HG02610 (cell line): ENCODE measurements at regions not wholly inside any gene's neighbourhood (a gene's known extent, or its start where the extent isn't known, plus 50 kb on each side); places are given as distances from the start of the nearest gene placed in this dataset.

Source experiments
- ATAC-seq: cut with Tn5 transposase; IDR thresholded peaks from one replicate; pipeline ENCODE4 v1.9.1; 2021; ENCODE audit warnings: mild to moderate bottlenecking, moderate library complexity; ENCODE audit not compliant: unreplicated experiment

DNA sequence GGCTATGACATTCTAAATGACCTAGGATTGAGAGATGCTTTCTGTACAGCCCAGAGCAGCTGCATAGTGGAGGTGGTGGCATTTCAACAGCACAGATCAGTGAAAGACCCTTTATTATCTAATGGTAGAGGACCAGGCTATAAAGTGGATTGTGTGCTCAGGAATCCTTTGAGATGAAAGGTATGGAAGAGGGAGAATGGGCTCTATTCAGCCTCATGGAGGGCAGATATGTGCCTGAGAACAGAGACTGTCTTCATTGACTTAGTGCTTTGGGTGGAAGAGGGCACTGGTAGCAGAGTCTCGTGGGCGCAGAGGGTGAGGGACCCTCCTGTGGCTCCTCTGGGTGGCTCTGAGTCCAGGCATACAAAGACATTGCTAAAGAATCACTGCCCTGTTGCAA lies 130.0 kb upstream of the SLC24A5 start:
- no peak for ATAC-seq

DNA sequence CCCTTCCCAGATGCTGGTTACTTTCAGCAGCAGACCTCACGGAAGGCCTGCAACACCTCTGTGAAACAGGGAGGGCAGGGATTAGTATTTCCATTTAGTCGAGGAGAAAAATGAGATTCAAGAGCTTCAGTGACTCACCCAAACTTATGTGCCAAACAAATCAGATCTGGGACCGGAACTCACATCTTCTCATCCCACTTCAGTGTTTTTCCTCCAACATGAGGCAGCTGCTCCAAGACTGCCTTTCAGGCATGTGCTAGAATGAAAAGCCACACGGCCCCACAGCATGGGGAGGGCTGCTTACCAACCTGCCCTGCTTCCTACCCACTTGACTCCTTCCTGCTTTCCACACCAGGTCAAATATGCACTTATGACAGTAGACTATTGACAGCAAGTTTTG lies 129.4 kb upstream of the SLC24A5 start:
- ATAC-seq, result no peak

DNA sequence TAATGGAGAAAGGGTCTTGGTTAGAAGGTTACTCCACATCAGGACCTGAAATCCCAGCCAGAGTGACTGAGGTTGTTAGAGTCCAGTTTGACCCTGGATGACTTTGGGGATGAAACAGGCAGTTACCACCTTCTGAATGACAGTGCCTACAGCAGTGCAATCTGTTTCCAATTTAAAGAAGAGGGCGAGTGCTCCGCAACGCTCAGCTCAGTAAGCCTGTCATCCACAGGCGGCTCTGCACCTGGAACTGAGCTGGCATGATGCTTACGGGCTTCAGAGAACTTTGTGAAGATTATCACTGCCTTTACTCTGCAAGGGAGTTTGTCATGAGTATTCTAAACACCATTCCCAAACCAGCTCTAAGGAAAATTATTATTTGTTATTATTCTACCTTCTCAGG lies 127.7 kb upstream of the SLC24A5 start:
- no peak for ATAC-seq

DNA sequence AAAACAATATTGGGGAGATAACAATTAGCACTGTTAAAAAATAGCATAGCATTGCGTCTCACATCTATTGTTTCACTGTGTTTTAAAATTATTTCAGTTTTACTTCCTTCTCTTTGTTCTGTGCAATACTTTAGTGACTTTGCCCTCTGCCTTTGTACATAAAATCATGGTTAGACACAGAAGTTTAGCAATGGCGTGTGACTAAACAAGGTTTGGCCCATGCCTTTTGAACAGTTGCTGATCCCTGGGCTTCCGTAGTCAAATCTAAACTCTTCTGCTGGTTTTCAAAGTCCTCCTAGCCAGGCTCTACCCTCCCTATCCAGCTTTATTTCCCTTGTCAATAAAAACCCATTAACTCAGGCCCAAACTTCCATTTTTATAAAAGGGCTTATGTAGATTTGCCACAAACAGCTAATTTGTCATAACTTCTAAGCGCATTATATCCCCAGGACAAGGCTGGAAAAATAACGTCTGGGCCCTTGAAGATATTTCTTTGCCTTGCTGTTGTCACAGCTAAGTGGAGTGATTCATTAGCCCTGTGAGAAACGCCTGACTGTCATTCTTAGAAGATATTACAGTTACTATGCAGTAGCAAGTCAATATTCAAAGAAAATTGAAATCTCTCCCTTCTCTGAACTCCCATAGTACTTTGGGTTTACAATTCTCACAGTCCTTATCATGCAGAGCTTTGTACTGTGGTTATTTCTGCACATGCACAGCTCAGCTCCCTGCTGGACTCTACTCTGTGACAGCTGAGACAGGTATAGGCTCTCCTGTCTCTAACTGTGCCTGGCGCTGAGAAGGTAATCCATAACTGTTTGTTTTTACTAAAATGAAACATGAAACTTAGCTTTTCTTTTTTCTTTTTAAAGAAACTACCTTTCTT lies 123.4 kb upstream of the SLC24A5 start:
- ATAC-seq, result no peak

DNA sequence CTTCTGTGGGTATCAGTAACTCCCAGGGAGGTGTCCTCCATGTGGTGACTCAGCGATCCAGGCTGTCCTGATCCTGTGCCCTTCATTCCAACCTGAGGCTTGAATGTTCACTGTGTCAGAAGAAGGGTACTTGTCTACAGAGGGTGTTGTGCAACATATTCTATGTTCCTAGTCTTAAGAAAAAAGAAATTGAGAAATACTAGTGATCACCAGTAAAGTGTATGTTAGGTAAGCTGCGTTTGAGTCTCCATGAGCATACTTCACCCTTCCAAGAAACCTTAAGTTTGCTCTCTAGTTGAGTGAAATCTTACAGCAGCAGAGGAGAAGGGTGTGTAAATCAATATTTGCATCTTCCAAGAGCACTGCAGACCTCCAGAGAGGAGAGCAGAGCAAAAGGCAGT lies 122.2 kb upstream of the SLC24A5 start:
- no peak for ATAC-seq

DNA sequence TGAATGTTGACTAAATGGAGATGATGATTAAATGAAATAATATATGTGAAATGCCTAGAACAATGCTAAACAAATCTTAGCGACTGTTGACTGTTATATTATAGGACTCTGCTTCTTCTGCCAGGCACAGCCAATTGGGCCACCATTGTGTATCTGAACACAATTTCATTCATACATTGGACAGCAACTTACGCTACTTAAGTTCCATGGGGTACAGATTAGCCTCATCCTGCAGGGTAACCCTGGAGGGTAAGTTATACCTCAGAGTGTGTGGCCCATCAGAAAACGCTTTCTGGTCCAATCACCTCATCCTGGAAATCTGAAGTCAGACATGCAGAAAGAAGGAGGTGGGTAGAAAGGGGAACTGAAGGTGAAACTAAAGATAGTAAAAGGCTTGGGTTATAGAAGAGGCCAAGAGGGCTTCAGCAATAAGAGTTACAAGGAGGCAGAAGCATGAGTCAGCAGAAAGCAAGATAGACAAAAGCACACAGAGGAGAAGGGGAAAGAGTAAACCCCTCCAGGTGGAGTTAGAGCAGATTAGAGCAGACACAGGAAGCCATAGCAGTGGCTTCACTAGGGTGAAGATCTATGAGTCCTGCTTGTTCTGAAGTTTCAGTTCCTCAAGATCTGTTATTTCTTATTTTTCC lies 119.3 kb upstream of the SLC24A5 start:
- peak; percentile 94 for ATAC-seq

DNA sequence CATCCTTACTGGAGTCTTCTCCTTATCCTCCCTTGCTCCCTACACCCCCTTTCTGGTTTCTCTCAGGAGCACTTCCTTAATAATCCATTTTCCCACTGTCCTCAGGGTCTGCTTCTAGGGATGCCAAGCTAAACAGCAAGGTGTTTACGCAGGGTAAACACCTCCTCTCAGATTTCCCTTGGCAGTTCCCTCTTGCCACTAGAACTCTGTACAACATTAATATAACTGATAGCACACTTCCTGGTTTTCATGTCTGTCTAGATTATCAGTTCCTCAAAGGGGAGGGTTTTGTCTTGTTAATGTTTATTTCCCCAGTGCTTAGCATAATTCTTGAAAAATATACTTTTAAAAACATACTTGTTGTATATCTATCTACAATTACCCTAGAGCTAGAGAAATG lies 118.0 kb upstream of the SLC24A5 start:
- ATAC-seq, result no peak

DNA sequence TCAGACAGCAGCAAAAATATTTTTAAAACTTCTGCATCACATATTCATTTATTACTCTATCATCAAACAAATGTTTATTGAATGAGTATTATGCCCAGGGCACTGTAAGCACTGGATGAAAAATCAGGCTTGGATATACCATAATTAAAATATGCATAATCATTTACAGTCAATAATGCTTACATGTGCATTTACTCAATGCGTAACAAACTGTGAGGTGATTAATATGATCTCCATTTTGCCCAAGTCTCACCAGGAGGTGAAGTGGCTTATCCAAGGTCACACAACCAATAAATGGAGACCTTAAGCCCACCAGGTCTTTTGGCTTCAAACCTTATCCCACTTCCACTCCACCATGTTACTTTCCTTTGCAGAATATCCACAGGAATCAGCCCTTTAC lies 117.3 kb upstream of the SLC24A5 start:
- no peak for ATAC-seq

DNA sequence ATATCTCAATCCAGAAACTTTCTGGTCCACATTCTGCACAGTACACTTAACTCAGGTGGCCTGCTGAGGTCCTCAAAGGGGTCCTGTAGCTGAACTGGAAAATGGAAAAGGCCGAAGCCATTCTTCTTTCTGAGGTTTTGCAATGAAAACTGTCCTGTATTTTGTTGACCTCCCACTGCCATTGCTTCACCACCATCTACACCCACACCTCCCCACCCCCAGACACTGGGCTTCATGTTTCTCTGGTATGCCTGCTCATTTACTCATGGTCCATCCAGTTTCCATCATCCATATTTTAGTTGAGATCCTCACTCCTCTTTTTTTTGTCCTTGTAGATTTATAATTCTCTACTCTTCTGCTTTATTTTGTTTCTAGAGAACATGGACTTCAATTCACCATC lies 115.7 kb upstream of the SLC24A5 start:
- ATAC-seq, result no peak

DNA sequence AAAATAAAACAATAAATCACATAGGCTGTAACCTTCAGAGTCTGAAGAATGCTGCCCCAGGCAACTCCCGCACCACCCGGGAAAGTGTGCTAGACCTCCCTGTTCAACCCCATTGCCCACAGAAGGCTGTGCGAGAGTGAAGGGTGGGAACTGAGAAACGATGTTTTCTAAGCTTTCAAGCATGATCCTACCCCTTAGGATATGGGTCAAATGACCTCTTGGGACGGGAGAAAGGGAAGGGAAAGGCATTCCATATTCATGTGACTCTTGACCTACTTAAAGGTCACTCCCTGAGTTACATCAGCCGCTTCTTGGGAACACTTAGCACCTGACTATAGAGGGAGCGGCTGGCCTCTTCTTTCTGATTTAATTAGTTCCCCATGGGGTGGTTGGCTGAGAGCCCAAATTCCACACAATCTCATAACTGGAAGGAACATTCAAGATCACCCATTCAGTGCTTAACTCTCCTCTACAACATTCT lies 114.7 kb upstream of the SLC24A5 start:
- no peak for ATAC-seq

DNA sequence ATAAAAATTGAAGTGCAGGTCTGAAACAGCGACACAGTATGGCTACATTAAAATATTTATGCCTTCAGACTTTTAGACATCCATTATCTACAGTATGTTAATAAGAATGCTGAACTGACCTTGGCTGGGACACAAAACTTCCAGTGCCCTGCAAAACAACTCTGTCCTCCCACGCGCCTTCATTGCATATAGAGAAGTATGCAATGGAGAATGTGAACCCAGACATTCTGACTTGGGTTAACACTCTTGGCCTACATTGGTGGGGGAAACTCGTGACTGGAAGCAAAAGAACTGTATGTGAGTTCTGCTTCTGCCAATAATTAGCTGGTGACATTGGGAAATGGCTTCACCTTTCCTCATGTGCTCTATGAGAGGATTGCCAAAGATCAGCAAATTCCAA lies 110.5 kb upstream of the SLC24A5 start:
- no peak for ATAC-seq

DNA sequence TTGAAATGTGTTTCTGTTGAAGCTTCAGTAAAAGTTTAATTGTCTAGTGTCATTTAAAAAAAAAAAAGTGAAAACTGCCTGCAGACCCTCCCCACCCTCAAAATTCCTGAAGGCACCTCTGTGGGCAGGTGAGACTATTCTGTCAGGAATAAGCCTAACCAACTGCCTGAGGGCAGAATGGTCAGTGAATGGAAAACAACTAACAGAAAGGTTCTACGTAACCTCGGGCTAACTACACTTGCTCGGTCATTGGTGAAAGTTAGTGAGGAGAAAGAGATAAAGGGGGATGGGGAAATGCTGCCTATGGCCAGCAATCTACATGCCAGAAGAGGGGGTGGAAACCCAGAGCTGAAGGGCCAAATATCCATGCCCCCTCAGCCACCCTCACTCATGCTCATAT lies 108.6 kb upstream of the SLC24A5 start:
- no peak for ATAC-seq

DNA sequence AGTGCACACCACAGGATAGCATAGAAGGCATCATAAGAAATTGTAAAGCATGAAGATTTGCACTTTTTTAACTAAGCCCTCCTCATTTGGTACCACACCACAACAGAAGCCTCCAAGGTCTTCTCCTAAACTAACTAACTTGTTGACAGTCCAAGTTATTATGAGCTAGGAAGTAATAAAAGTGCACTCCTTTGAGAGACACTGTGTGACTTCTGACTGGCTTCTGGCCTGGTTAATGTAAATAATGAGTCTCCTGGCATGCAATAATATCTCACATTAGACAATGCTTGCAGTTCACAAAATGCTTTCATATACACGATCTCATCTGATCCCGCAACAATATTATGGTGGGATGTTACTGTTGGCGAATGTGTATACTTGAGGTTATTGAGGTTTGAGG lies 103.9 kb upstream of the SLC24A5 start:
- ATAC-seq, result no peak

DNA sequence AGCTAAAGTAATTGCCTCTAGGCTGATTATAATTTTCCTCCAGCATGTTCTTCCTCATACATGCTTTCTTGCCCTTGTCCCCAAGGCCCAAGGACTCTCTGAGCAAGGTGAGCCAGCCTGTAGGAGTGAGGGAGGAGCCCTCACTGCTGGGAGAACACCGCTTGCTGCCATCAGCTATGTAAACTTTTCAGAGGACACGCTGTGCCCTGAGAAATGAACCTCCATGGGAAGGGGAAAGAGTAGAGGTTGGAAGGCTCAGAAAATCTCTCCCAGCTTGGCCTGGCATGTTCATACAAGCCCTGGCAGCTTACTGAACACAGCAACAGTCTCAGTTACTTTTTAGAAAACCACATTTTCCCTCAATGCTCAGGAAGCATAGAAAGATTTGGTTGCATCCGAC lies 103.0 kb upstream of the SLC24A5 start:
- no peak for ATAC-seq

DNA sequence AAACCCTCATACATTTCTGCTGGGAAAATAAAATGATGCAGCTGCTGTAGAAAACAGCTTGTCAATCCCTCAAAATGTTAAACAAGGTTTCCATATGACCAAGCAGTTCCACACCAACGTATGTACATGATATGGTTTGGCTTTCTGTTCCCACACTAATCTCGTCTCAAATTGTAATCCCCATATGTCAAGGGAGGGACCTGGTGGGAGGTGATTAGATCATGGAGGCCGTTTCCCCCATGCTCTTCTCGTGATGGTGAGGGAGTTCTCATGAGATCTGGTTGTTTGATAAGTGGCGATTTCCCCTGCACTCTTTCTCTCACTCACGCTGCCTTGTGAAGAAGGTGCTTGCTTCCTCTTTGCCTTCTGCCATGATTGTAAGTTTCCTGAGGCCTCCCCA lies 100.6 kb upstream of the SLC24A5 start:
- no peak for ATAC-seq

DNA sequence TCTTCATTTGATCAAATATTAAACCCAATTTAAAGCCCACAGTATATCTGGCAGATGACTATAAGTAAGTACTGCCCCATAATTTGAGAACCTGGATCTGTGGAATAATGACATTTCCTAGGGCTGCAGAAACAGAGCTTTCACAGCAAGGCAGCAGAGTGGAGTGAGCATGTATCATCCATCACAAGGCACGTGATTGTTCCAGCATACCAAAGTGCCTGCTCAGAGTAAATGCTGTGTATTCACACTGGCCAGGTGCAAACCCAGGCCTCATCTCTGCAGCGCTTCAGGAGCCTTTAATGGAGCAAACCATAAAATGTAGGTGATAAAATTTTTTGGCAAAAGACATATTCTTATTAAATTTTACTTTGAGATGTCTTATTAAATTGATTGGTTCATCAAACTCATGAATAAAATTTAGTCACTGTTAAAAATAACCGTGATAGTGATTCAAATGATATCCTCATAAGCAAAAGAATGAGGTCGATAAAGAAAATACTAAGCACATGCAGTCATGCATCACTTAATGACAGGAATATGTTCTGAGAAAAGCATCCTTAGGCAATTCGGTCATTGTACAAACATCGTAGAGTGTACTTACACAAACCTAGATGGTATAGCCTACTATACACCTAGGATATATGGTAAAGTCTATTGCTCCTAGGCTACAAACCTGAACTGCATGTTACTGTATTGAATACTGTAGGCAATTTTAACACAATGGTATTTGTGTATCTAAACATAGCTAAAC lies 99.3 kb upstream of the SLC24A5 start:
- no peak for ATAC-seq

DNA sequence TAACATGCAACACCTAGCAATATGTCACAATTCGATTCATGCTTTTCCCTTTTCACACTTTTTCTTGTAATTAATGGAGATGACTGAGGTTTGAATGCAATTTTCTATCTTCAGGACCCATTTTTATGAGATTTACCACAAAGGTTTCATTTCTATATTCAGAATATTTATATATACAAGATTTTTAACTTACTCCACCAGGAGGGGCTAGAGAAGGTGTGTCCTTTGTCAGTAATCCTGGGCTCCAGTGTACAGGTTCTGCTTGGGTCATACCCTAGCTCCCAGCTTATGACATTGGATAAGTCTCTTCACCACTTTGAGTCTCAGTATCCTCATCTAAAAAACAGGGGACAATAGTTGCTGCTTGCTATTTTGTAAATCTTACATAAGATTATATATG lies 95.7 kb upstream of the SLC24A5 start:
- ATAC-seq, result no peak

DNA sequence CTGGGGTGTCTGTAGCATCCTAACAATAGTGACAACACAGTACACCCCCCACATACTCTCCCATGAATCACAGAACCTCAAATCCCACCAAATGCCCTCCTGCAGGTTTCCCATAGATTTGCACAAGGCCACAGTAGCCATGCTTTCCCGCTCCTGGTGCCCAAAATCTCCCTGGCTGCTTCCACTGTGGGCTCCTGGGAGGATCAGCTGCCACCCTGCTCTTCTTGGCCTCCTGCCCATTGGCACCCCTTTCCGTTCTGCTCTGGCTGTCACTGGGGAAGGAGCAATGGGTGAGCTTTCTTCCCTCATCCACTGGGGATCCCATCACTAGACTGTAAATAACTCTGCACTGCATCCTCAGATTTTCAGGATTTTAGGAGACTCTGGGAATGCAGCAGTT lies 92.1 kb upstream of the SLC24A5 start:
- no peak for ATAC-seq

DNA sequence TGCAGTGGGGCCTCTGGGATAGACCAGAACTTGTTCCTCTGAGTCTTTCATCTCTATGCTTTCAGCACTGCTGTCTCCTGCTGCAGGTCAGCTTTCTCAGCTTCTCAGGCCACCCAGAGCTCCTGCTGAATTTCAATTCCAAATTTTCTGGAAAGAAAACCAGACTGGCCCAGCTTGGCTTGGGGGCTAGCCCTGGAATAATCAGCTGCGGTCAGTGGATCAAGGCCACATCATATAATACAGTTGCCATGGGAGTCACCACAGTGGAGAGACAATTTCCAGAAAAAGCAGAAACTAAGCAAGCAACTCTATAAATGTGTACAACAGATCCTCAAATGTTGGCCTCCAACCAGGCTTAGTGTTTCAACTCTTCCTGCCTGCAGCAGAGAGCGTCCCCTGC lies 91.1 kb upstream of the SLC24A5 start:
- ATAC-seq, result no peak

DNA sequence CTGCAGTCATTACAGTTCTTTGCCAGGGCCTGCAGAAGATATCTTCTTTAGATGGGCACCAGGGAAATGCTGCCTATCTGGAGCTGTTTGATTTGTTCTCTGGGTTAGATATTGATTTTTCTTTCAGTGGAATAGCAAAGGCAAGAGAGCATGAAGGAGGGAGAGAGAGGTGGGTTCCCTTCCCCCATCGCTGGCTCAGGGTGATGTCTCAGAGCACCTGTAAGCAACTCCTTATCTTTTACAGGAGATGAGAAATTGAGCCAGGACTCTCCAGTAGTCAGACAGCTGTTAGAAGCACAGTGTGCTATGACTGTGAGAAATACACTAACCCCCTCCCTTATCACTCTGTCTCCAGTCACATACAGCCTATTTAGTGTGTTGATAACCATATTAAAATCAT lies 89.3 kb upstream of the SLC24A5 start:
- no peak for ATAC-seq

DNA sequence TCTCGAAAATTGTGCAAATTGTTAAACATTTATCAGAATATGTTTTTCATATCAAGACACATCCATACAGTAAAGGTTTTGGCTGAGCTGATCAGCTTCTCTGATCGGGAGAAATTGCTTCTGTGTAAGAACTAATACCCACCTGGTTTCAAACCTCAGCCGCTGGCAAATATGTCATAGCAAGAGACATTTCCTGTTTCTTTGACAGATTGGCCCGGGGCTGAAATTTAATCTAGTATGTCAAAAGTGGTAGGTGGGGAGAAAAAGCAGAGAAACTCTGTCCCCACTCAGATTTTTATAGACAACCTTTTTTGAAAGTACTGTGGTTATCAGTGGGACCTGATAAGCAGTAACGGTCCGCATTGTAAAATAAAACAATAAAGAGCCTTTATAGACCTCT lies 88.8 kb upstream of the SLC24A5 start:
- ATAC-seq, result no peak

DNA sequence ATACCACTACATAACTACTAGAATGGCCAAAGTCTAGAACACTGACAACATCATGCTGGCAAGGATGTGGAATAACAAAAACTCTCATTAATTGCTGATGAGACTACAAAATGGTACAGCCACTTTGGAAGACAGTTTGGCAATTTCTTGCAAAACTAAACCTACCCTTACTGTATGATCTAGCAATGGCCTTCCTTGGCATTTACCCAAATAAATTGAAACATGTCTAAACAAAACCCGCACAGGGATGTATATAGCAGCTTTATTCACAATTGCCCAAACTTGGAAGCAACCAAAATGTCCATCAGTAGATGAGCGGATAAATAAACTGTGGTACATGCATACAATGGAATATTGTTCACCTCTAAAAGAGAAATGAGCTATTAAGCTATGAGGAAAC lies 87.9 kb upstream of the SLC24A5 start:
- no peak for ATAC-seq
